ENCODE measurements at regions not wholly inside any gene's neighbourhood (a gene's known extent, or its start where the extent isn't known, plus 50 kb on each side); places are given as distances from the start of the nearest gene placed in this dataset.

DNA sequence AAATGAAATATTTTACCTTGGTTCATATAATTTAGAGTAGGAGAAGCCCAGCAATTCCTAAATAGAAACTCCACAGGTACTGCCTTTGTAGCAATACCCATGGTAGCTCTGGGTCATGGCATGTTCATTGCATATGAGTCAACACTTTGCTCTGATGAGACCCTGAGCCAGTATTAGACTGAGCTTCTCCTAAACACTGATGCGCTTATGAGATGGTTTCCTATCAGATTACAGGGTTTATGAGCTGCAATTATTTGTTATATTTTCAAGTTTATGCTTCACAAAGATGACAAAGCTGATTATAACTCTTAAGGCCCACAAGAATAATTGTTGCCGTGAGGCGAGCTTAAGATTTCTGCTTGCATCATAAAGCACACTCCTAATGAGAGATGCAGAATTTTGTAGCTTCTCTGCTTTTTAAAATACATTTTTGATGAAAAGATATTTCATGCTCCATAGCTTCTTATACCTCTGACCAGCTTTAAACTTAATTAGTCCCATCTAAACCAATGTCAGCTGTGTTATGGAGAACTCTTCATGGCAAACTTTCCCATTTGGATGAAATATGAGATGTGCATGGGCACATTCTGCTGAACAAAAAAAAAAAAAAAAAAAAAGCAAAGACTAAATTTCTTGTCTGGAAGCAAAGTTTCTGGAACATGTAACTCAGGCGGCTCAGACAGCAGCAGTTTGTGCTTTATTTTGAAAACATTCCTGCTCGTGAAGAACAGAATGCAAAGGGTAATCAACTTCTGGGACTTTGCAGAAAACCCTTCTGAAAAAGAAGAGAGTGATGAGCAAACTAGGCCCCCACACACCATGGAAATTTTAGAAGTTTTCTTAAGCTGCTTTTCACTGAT, 162.6 kb downstream of the KCNE4 start:
- Histone ChIP-seq H3K9ac (ENCODE audit: low read length) (no peak overlapping the region), H3K4me1 (ENCODE audit: low read length) (no peaks in the 10 kb centered on the region), H3K27ac (ENCODE audit: low read length) (no peak overlapping the region), H3K4me2 (ENCODE audit: low read length) (no peak overlapping the region), H4K20me1 (ENCODE audit: insufficient read depth, low read length) (no peaks in the 10 kb centered on the region), H3K36me3 (replicated peaks; ENCODE audit: low read depth, low read length) (no peaks in the 10 kb centered on the region), H3K27me3 (ENCODE audit: low read depth, low read length) (no peaks in the 10 kb centered on the region), H3K4me3 (ENCODE audit: low read length) (no peak overlapping the region), H3K79me2 (ENCODE audit: low read length) (no peaks in the 10 kb centered on the region), H3K9me3 (ENCODE audit: insufficient read depth, low read length) (no peaks in the 10 kb centered on the region), H2AFZ (ENCODE audit: low read depth, low read length) (no peak overlapping the region)
- TF ChIP-seq, protein P1, sequence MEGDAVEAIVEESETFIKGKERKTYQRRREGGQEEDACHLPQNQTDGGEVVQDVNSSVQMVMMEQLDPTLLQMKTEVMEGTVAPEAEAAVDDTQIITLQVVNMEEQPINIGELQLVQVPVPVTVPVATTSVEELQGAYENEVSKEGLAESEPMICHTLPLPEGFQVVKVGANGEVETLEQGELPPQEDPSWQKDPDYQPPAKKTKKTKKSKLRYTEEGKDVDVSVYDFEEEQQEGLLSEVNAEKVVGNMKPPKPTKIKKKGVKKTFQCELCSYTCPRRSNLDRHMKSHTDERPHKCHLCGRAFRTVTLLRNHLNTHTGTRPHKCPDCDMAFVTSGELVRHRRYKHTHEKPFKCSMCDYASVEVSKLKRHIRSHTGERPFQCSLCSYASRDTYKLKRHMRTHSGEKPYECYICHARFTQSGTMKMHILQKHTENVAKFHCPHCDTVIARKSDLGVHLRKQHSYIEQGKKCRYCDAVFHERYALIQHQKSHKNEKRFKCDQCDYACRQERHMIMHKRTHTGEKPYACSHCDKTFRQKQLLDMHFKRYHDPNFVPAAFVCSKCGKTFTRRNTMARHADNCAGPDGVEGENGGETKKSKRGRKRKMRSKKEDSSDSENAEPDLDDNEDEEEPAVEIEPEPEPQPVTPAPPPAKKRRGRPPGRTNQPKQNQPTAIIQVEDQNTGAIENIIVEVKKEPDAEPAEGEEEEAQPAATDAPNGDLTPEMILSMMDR (IDR thresholded peaks at IDR 0.05; ENCODE audit: low read depth, low read length): no peak
- no peak for TF ChIP-seq EZH2phosphoT487 (IDR thresholded peaks at IDR 0.05; ENCODE audit: low read depth)

DNA sequence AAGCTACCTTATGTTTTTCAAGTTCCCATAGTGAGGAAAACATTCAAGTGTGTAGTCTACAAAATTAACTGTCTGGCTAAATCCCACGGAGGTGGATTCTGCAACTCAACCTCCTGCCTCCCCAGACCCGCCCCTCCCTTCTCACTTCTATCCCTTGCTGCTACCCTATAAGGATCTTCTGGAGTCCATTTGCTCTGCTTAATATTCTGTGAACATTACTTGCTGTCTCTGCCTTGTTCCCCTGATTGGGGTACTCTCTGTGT, 163.2 kb downstream of the KCNE4 start:
- H3K4me2 ChIP-seq (ENCODE audit: low read length): no peak overlapping the region
- H3K9ac ChIP-seq (ENCODE audit: low read length): no peak overlapping the region
- TF ChIP-seq, protein P1 (IDR thresholded peaks at IDR 0.05; ENCODE audit: low read depth, low read length): no peak
- TF ChIP-seq EZH2phosphoT487 (IDR thresholded peaks at IDR 0.05; ENCODE audit: low read depth): no peak
- no peak overlapping the region for H3K4me3 ChIP-seq (ENCODE audit: low read length)
- H3K27ac ChIP-seq (ENCODE audit: low read length): no peak overlapping the region
- no peak overlapping the region for H2AFZ ChIP-seq (ENCODE audit: low read depth, low read length)
- H3K27me3 ChIP-seq (ENCODE audit: low read depth, low read length): no peaks in the 10 kb centered on the region
- H3K9me3 ChIP-seq (ENCODE audit: insufficient read depth, low read length): no peaks in the 10 kb centered on the region
- no peaks in the 10 kb centered on the region for H4K20me1 ChIP-seq (ENCODE audit: insufficient read depth, low read length)
- H3K79me2 ChIP-seq (ENCODE audit: low read length): no peaks in the 10 kb centered on the region
- no peaks in the 10 kb centered on the region for H3K36me3 ChIP-seq (replicated peaks; ENCODE audit: low read depth, low read length)
- H3K4me1 ChIP-seq (ENCODE audit: low read length): no peaks in the 10 kb centered on the region

DNA sequence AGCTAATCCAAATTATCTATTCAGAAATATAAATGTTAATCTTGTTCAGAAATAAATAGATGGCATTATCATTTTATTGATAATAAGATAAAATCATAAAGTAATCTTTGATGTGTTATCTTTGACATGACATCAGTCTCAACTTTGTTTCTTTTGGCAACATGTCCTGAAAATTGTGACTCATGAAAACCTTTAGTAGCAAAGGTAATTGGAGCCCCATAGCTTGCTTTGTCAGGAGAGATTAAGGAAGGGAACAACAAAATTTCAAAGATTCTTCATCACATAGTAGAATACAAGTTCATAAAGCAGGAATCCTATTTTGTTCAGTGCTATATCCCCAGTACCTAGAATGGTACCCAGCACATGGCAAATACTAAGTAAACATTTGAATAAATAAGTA, 165.4 kb downstream of the KCNE4 start:
- no peak for TF ChIP-seq EZH2phosphoT487 (IDR thresholded peaks at IDR 0.05; ENCODE audit: low read depth)
- TF ChIP-seq, protein P1 (IDR thresholded peaks at IDR 0.05; ENCODE audit: low read depth, low read length): no peak
- H3K27me3 ChIP-seq (ENCODE audit: low read depth, low read length): no peaks in the 10 kb centered on the region
- H4K20me1 ChIP-seq (ENCODE audit: insufficient read depth, low read length): no peaks in the 10 kb centered on the region
- no peaks in the 10 kb centered on the region for H3K36me3 ChIP-seq (replicated peaks; ENCODE audit: low read depth, low read length)
- H3K27ac ChIP-seq (ENCODE audit: low read length): no peak overlapping the region
- no peaks in the 10 kb centered on the region for H3K9me3 ChIP-seq (ENCODE audit: insufficient read depth, low read length)
- no peak overlapping the region for H2AFZ ChIP-seq (ENCODE audit: low read depth, low read length)
- H3K4me1 ChIP-seq (ENCODE audit: low read length): no peaks in the 10 kb centered on the region
- H3K4me2 ChIP-seq (ENCODE audit: low read length): no peak overlapping the region
- H3K79me2 ChIP-seq (ENCODE audit: low read length): no peaks in the 10 kb centered on the region
- H3K4me3 ChIP-seq (ENCODE audit: low read length): no peak overlapping the region
- no peak overlapping the region for H3K9ac ChIP-seq (ENCODE audit: low read length)

DNA sequence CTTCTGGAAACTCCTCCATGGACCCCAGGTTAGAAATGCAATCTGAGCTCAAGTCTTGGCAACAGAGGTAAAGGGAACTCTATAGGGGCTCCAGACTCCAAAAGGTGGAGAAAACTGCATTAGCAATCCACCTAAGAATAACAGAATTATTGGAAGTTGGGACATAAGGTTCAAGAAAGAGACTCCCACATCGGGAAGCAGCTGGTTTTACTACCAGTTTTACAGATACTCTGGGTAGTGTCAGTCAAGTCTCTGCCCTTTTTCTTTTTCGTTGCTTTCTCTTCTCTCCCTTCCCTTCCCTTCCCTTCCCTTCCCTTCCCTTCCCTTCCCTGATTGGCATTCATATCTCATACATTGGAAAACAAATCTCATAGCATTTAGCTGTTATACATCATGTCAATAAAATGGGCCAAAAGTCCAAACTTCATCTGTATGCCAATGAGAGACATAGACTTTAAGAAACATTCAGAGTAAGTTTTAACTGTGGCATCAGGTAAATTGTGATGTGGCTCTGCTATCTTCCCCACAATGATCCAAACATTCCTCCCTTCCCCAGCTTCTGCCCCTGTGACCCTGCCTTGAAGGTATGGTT, 166.7 kb downstream of the KCNE4 start:
- H4K20me1 ChIP-seq (ENCODE audit: insufficient read depth, low read length): no peaks in the 10 kb centered on the region
- H3K79me2 ChIP-seq (ENCODE audit: low read length): no peaks in the 10 kb centered on the region
- H3K27ac ChIP-seq (ENCODE audit: low read length): no peak overlapping the region
- no peaks in the 10 kb centered on the region for H3K36me3 ChIP-seq (replicated peaks; ENCODE audit: low read depth, low read length)
- H3K27me3 ChIP-seq (ENCODE audit: low read depth, low read length): no peaks in the 10 kb centered on the region
- H3K9me3 ChIP-seq (ENCODE audit: insufficient read depth, low read length): no peaks in the 10 kb centered on the region
- H3K4me1 ChIP-seq (ENCODE audit: low read length): no peaks in the 10 kb centered on the region
- H3K4me2 ChIP-seq (ENCODE audit: low read length): no peak overlapping the region
- TF ChIP-seq EZH2phosphoT487 (IDR thresholded peaks at IDR 0.05; ENCODE audit: low read depth): no peak
- TF ChIP-seq, protein P1 (IDR thresholded peaks at IDR 0.05; ENCODE audit: low read depth, low read length): no peak
- H3K4me3 ChIP-seq (ENCODE audit: low read length): no peak overlapping the region
- no peak overlapping the region for H3K9ac ChIP-seq (ENCODE audit: low read length)
- H2AFZ ChIP-seq (ENCODE audit: low read depth, low read length): no peak overlapping the region

Measured in OCI-LY3 (cell line).